Gastrocnemius medialis (tissue), 4 donors: ENCODE measurements at regions not wholly inside any gene's neighbourhood (a gene's known extent, or its start where the extent isn't known, plus 50 kb on each side); places are given as distances from the start of the nearest gene placed in this dataset.

Experiments
- ATAC-seq, 2 donors: fragments of 150-250 bp; one replicate each; pipeline ENCODE4 v1.9.1; 2016
- DNase-seq, 2 donors: peaks; one replicate each; pipeline ENCODE4 v3.0.0-alpha.2; 2019
- H3K27ac ChIP-seq, 4 donors: fragments of 200-600 bp; sonication (generic); 1 replicate in 1 of 4; 2 replicates in 3 of 4; pipeline ENCODE4 v1.5.1; 2016 to 2018; ENCODE audit warnings: mild to moderate bottlenecking in 2 of 4, moderate library complexity in 1 of 4
- H3K27me3 ChIP-seq, 3 donors: fragments of 200-600 bp; sonication (generic) in 2 of 3; 1 replicate in 1 of 3; 2 replicates in 2 of 3; pipeline versions ENCODE4 v1.5.1 to v1.6.0; 2016 to 2019; ENCODE audit warnings: mild to moderate bottlenecking in 1 of 3, moderate library complexity in 1 of 3
- H3K36me3 ChIP-seq, 2 donors: fragments of 200-600 bp; sonication (generic) in 1 of 2; one replicate each; pipeline ENCODE4 v1.5.1; 2017 to 2018
- H3K4me1 ChIP-seq, 2 donors: fragments of 200-600 bp; sonication (generic) in 1 of 2; one replicate each; pipeline ENCODE4 v1.5.1; 2016 to 2017; ENCODE audit warnings: mild to moderate bottlenecking in 2 of 2
- H3K4me3 ChIP-seq, 4 donors: fragments of 200-600 bp; sonication (generic) in 3 of 4; 1 replicate in 1 of 4; 2 replicates in 3 of 4; pipeline ENCODE4 v1.5.1; 2016 to 2019; ENCODE audit warnings: mild to moderate bottlenecking in 2 of 4
- H3K9me3 ChIP-seq, 3 donors: fragments of 200-600 bp; sonication (generic) in 2 of 3; 1 replicate in 1 of 3; 2 replicates in 2 of 3; pipeline ENCODE4 v1.5.1; 2016 to 2019
- POLR2A ChIP-seq, 2 donors: fragments of 450-650 bp; IDR thresholded peaks; one replicate each; pipeline ENCODE4 v1.6.1; 2017; ENCODE audit warnings: antibody characterized with exemption in 2 of 2, mild to moderate bottlenecking in 2 of 2, moderate library complexity in 2 of 2
- in situ Hi-C, 4 donors: fragments of 200-750 bp; cut with MboI; loops; one replicate each; pipeline versions ENCODE4 v1.15.0 to v1.8.0; 2017; ENCODE audit warnings: low sequenced_read_pairs in 4 of 4
- intact Hi-C: fragments of 100-400 bp; cut with DNase I; formaldehyde crosslinking; loops from one replicate; pipeline ENCODE4 v1.15.1; 2023; ENCODE audit warnings: low total_unique reads
- TF ChIP-seq, protein P1 (sequence below), 5 experiments: fragments of 450-650 bp in 3 of 5; fragments of 200-600 bp in 2 of 5; sonication (generic) in 2 of 5; IDR thresholded peaks in 4 of 5; conservative IDR thresholded peaks in 1 of 5; 1 replicate in 4 of 5; 2 replicates in 1 of 5; pipeline ENCODE4 v1.5.1; 2016 to 2019; ENCODE audit warnings: antibody characterized with exemption in 5 of 5, mild to moderate bottlenecking in 3 of 5, moderate library complexity in 3 of 5

DNA sequence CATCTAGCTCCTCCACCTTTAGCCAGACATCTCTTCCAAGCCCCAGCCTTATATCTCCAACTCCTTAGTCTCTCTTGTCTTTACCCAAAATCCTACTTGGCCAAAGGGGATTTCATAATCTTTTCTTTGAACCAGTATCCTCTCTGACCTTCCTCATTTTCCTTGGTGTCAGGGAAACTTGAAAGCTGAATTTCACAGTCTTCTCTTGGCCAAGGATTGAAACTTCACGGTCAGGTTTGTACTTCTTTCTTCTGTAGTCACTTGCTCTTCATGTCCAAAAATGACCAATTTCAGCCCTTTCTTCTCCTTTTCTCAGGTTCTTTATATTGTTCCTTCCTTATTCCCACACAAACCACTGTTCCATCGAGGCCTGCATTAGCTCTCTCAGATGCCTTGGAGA, 473.7 kb upstream of the KLF4 start:
- H3K4me3 ChIP-seq, result no peak overlapping the region
- H3K36me3 ChIP-seq, result no peaks in the 10 kb centered on the region
- in situ Hi-C loops (no loop called here), intact Hi-C loops (no loop called here)
- no peak for TF ChIP-seq POLR2A (IDR thresholded peaks at IDR 0.05)
- TF ChIP-seq, protein P1, sequence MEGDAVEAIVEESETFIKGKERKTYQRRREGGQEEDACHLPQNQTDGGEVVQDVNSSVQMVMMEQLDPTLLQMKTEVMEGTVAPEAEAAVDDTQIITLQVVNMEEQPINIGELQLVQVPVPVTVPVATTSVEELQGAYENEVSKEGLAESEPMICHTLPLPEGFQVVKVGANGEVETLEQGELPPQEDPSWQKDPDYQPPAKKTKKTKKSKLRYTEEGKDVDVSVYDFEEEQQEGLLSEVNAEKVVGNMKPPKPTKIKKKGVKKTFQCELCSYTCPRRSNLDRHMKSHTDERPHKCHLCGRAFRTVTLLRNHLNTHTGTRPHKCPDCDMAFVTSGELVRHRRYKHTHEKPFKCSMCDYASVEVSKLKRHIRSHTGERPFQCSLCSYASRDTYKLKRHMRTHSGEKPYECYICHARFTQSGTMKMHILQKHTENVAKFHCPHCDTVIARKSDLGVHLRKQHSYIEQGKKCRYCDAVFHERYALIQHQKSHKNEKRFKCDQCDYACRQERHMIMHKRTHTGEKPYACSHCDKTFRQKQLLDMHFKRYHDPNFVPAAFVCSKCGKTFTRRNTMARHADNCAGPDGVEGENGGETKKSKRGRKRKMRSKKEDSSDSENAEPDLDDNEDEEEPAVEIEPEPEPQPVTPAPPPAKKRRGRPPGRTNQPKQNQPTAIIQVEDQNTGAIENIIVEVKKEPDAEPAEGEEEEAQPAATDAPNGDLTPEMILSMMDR (IDR thresholded peaks at IDR 0.05 in 4 of 5, conservative IDR thresholded peaks at IDR 0.05 in 1 of 5), result no peak
- no peaks in the 10 kb centered on the region for H3K4me1 ChIP-seq
- ATAC-seq (no peak), DNase-seq (no peak)
- no peaks in the 10 kb centered on the region for H3K9me3 ChIP-seq
- H3K27me3 ChIP-seq, result no peaks in the 10 kb centered on the region
- no peak overlapping the region for H3K27ac ChIP-seq

DNA sequence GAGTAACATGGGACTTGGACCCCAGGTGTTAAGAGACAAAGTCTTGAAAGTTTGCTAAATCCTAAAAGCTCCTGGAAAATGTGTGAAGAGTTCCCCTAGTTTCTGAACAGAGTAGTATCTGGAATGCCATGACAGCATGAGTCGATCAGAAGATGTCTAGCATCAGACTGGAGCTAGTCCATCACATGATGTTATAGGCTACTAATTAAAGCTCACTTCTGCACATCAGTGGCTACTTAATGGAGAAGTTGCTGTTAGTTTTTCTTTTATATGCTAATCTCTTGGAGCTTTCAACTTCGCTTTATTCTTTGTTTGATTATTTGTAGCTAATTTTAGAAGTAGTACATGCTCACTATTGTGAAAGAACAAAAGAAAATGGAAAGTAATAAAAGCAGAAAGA, 471.3 kb upstream of the KLF4 start:
- H3K4me1 ChIP-seq, result no peaks in the 10 kb centered on the region
- TF ChIP-seq, protein P1 (IDR thresholded peaks at IDR 0.05 in 4 of 5, conservative IDR thresholded peaks at IDR 0.05 in 1 of 5), result no peak
- TF ChIP-seq POLR2A (IDR thresholded peaks at IDR 0.05), result no peak
- H3K9me3 ChIP-seq, result no peaks in the 10 kb centered on the region
- no peak overlapping the region for H3K4me3 ChIP-seq
- in situ Hi-C loops (no loop called here), intact Hi-C loops (no loop called here)
- no peak overlapping the region for H3K27ac ChIP-seq
- no peaks in the 10 kb centered on the region for H3K36me3 ChIP-seq
- H3K27me3 ChIP-seq, result no peaks in the 10 kb centered on the region
- DNase-seq (no peak), ATAC-seq (no peak)

DNA sequence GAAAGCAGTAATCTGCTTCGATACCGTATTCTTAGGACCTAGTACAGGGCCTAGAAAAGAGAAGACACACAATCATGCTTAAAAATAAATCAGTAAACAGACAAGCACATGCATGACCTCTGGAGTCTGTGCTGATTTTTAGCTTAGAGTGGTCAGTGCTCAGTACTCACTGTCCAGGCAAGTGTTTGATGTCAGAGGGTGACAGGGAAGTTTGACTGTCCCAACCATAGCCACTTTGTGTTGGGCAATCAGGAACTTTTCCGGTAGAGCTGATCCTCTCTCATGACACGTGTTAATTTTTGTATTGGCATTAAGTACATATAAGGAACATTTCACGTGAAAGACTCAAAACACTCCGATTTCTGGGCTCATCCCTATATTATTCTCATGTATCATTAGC, 464.7 kb upstream of the KLF4 start:
- no peak overlapping the region for H3K27ac ChIP-seq
- H3K4me3 ChIP-seq, result no peak overlapping the region
- H3K36me3 ChIP-seq, result no peaks in the 10 kb centered on the region
- peaks cover 0 to 7% (median 0%) of the 10 kb centered on the region in 3 donors for H3K9me3 ChIP-seq
- TF ChIP-seq POLR2A (IDR thresholded peaks at IDR 0.05), result no peak
- TF ChIP-seq, protein P1 (IDR thresholded peaks at IDR 0.05 in 4 of 5, conservative IDR thresholded peaks at IDR 0.05 in 1 of 5), result no peak
- in situ Hi-C loops (no loop called here), intact Hi-C loops (no loop called here)
- DNase-seq (peak; percentile 11 to 26), ATAC-seq (peak in 1 of 2 donors; percentile 41)
- H3K27me3 ChIP-seq, result no peaks in the 10 kb centered on the region
- no peaks in the 10 kb centered on the region for H3K4me1 ChIP-seq

DNA sequence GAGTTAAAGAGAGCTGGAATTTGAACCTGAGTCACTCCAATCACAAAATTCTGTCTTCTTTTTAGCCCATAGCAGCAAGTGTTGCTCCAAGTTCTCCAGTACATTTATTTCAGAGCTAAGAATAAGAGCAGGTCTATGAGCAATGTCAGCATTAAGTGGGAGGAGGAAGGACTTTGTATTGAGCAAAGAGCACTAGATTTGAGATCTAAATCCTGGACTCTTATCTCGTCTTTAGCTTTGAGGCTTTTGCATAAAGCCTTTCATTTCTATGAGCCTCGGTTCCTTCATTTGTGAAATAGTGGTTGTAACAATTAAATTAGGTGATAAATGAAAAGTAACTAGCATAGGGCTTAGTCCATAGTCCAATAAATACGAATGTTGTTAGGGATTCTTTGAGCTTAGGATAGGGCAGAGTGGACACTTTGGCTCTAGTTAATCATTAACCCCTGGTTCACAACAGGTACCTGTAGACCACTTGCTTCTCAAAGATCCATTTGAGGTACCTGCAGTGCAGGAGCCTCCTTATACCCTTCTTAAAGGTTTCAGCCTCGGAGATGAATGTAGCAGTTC, 464.1 kb upstream of the KLF4 start:
- no peak overlapping the region for H3K27ac ChIP-seq
- H3K9me3 ChIP-seq, result peaks cover 0 to 7% (median 0%) of the 10 kb centered on the region in 3 donors
- ATAC-seq (no peak), DNase-seq (no peak)
- no peaks in the 10 kb centered on the region for H3K4me1 ChIP-seq
- no peaks in the 10 kb centered on the region for H3K36me3 ChIP-seq
- TF ChIP-seq, protein P1 (IDR thresholded peaks at IDR 0.05 in 4 of 5, conservative IDR thresholded peaks at IDR 0.05 in 1 of 5), result no peak
- no peak for TF ChIP-seq POLR2A (IDR thresholded peaks at IDR 0.05)
- H3K4me3 ChIP-seq, result no peak overlapping the region
- intact Hi-C loops, result no loop called here
- in situ Hi-C loops, result no loop called here
- no peaks in the 10 kb centered on the region for H3K27me3 ChIP-seq

DNA sequence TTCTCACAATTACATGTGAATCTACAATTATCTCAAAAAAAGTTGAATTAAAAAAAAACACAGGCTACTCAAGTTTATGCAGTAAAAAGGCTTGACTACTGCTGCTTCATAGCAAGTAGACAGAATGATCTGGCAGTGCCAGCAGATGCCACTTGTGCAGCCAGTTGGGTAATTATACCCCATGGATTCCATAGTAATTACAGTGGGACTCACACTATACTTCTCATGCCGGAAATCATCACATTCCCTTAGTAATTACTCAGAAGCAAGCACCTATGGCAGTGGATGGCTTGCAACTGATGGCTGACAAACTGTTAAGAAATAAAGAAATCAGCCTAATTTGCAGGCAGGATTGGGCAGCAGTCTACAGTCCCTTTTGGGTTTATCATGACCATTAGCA, 463.2 kb upstream of the KLF4 start:
- Histone ChIP-seq H3K4me1 (no peaks in the 10 kb centered on the region), H3K9me3 (peaks cover 0 to 7% (median 0%) of the 10 kb centered on the region in 3 donors), H3K36me3 (no peaks in the 10 kb centered on the region), H3K27me3 (no peaks in the 10 kb centered on the region), H3K27ac (no peak overlapping the region), H3K4me3 (no peak overlapping the region)
- DNase-seq (no peak), ATAC-seq (no peak)
- in situ Hi-C loops, result no loop called here
- intact Hi-C loops, result no loop called here
- no peak for TF ChIP-seq POLR2A (IDR thresholded peaks at IDR 0.05)
- TF ChIP-seq, protein P1 (IDR thresholded peaks at IDR 0.05 in 4 of 5, conservative IDR thresholded peaks at IDR 0.05 in 1 of 5), result no peak
